Left ventricle myocardium inferior (tissue), 1 donor: ENCODE measurements at regions not wholly inside any gene's neighbourhood (a gene's known extent, or its start where the extent isn't known, plus 50 kb on each side); places are given as distances from the start of the nearest gene placed in this dataset.

Experiments
- DNase-seq: peaks from one replicate; pipeline ENCODE4 v3.0.0-alpha.2; 2020
- H3K27ac ChIP-seq: fragments of 200-600 bp; replicated peaks from 2 replicates; pipeline ENCODE4 v1.8.0; 2021
- H3K27me3 ChIP-seq: fragments of 200-600 bp; 2 replicates; pipeline ENCODE4 v1.8.0; 2021; ENCODE audit warnings: low read depth
- H3K36me3 ChIP-seq: fragments of 200-600 bp; 2 replicates; pipeline ENCODE4 v1.8.0; 2021
- H3K4me1 ChIP-seq: fragments of 200-600 bp; 2 replicates; pipeline ENCODE4 v1.8.0; 2021
- H3K4me3 ChIP-seq: fragments of 200-600 bp; 2 replicates; pipeline ENCODE4 v1.8.0; 2021; ENCODE audit warnings: mild to moderate bottlenecking, moderate library complexity
- H3K9me3 ChIP-seq: fragments of 200-600 bp; replicated peaks from 2 replicates; pipeline ENCODE4 v1.8.0; 2021
- CTCF ChIP-seq: fragments of 200-600 bp; IDR thresholded peaks from 2 replicates; pipeline ENCODE4 v1.8.0; 2021; ENCODE audit warnings: antibody characterized with exemption, mild to moderate bottlenecking, borderline replicate concordance
- intact Hi-C: fragments of 100-400 bp; cut with micrococcal nuclease; formaldehyde crosslinking; loops from one replicate; pipeline ENCODE4 v1.11.0; 2022
- donor health status: DM: no; HTN: yes; CAD: no; lungs with severe emphysema.

- Histone ChIP-seq H3K36me3 (no peaks in the 10 kb centered on the region), H3K4me1 (no peaks in the 10 kb centered on the region), H3K4me3 (no peak overlapping the region), H3K27ac (no peak overlapping the region), H3K9me3 (peaks cover 5% of the 10 kb centered on the region), H3K27me3 (no peaks in the 10 kb centered on the region)
- no peak for DNase-seq
- TF ChIP-seq CTCF = no peak
- intact Hi-C loops = no loop called here
These were observed 204.9 kb upstream of the CYRIA start for GRCh38 chr2:16870491-16871076.

GRCh38 chr2:16869711-16870110 lies 204.1 kb upstream of the CYRIA start:
- H3K36me3 ChIP-seq = no peaks in the 10 kb centered on the region
- H3K4me1 ChIP-seq = no peaks in the 10 kb centered on the region
- no peak overlapping the region for H3K4me3 ChIP-seq
- H3K27ac ChIP-seq = no peak overlapping the region
- DNase-seq = no peak
- no peaks in the 10 kb centered on the region for H3K27me3 ChIP-seq
- no peak for TF ChIP-seq CTCF
- intact Hi-C loops = no loop called here
- H3K9me3 ChIP-seq = no peaks in the 10 kb centered on the region

GRCh38 chr2:16862471-16862870 lies 196.8 kb upstream of the CYRIA start:
- H3K36me3 ChIP-seq = no peaks in the 10 kb centered on the region
- H3K27ac ChIP-seq = no peak overlapping the region
- no peaks in the 10 kb centered on the region for H3K4me1 ChIP-seq
- no peak for TF ChIP-seq CTCF
- H3K4me3 ChIP-seq = no peak overlapping the region
- intact Hi-C loops = no loop called here
- no peak for DNase-seq
- H3K9me3 ChIP-seq = no peaks in the 10 kb centered on the region
- no peaks in the 10 kb centered on the region for H3K27me3 ChIP-seq

GRCh38 chr2:16861530-16861929 lies 195.9 kb upstream of the CYRIA start:
- Histone ChIP-seq H3K4me1 (no peaks in the 10 kb centered on the region), H3K27ac (no peak overlapping the region), H3K36me3 (no peaks in the 10 kb centered on the region), H3K9me3 (no peaks in the 10 kb centered on the region), H3K27me3 (no peaks in the 10 kb centered on the region), H3K4me3 (no peak overlapping the region)
- no peak for DNase-seq
- intact Hi-C loops = no loop called here
- no peak for TF ChIP-seq CTCF

- H3K4me1 ChIP-seq = no peaks in the 10 kb centered on the region
- intact Hi-C loops = no loop called here
- no peak overlapping the region for H3K27ac ChIP-seq
- no peak for DNase-seq
- no peaks in the 10 kb centered on the region for H3K27me3 ChIP-seq
- TF ChIP-seq CTCF = no peak
- no peaks in the 10 kb centered on the region for H3K9me3 ChIP-seq
- H3K4me3 ChIP-seq = no peak overlapping the region
- no peaks in the 10 kb centered on the region for H3K36me3 ChIP-seq
These were observed 195.5 kb upstream of the CYRIA start for GRCh38 chr2:16861111-16861510.

- Histone ChIP-seq H3K27ac (no peak overlapping the region), H3K9me3 (no peaks in the 10 kb centered on the region), H3K4me3 (no peak overlapping the region), H3K27me3 (no peaks in the 10 kb centered on the region), H3K36me3 (no peaks in the 10 kb centered on the region), H3K4me1 (no peaks in the 10 kb centered on the region)
- TF ChIP-seq CTCF = no peak
- intact Hi-C loops = no loop called here
- no peak for DNase-seq
These were observed 195.0 kb upstream of the CYRIA start for GRCh38 chr2:16860627-16861026.
